NCI-H748 (cell line): ENCODE measurements at regions not wholly inside any gene's neighbourhood (a gene's known extent, or its start where the extent isn't known, plus 50 kb on each side); places are given as distances from the start of the nearest gene placed in this dataset.

Experiments used
- DNase-seq: peaks from one replicate; lab custom pipeline; 2025; ENCODE audit not compliant: unreplicated experiment; lab: John Stamatoyannopoulos, UW

- DNase-seq = no peak
Observed at GRCh38 chr6:29884261-29884660, 56.6 kb downstream of the HLA-G start.

DNA sequence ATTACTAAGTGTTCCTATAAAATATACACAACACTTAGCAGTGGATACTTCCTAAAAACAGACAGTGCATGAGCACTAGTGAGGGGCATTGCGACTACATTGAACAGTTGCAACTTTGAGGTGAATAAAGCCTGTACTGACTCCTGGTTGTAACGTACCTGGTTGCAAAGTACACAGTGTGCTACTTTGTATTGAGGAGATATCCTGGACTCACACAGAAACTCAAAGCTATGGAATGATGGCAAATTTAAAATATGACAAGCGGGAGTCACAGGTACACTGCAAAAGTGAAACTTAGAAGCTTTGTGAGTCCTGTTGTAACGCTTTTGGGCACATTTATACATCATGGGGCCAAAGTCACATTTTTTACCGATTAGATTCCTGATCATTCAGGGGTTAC, 55.6 kb upstream of the HLA-A start:
- DNase-seq = no peak

DNA sequence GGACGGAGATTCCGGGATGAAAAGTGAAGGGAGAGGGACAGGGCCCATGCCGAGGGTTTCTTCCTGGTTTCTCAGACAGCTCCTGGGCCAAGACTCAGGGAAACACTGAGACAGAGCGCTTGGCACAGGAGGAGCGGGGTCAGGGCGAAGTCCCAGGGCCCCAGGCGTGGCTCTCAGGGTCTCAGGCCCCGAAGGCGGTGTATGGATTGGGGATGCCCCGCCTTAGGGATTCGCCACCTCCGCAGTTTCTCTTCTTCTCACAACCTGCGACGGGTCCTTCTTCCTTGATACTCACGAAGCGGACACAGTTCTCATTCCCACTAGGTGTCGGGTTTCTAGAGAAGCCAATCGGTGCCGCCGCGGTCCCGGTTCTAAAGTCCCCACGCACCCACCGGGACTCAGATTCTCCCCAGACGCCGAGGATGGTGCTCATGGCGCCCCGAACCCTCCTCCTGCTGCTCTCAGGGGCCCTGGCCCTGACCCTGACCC, 55.0 kb upstream of the HLA-A start:
- no peak for DNase-seq

DNA sequence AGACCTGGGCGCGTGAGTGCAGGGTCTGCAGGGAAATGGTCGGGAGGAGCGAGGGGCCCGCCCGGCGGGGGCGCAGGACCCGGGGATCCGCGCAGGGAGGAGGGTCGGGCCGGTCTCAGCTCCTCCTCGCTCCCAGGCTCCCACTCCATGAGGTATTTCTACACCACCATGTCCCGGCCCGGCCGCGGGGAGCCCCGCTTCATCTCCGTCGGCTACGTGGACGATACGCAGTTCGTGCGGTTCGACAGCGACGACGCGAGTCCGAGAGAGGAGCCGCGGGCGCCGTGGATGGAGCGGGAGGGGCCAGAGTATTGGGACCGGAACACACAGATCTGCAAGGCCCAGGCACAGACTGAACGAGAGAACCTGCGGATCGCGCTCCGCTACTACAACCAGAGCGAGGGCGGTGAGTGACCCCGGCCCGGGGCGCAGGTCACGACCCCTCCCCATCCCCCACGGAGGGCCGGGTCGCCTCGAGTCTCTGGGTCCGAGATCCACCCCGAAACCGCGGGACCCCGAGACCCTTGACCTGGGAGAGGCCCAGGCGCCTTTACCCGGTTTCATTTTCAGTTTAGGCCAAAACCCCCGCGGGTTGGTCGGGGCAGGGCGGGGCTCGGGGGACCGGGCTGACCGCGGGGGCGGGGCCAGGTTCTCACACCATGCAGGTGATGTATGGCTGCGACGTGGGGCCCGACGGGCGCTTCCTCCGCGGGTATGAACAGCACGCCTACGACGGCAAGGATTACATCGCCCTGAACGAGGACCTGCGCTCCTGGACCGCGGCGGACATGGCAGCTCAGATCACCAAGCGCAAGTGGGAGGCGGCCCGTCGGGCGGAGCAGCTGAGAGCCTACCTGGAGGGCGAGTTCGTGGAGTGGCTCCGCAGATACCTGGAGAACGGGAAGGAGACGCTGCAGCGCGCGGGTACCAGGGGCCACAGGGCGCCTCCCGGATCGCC, 54.2 kb upstream of the HLA-A start:
- peak; percentile 80 for DNase-seq
